Mesenteric fat pad (tissue), 1 donor: ENCODE measurements at regions not wholly inside any gene's neighbourhood (a gene's known extent, or its start where the extent isn't known, plus 50 kb on each side); places are given as distances from the start of the nearest gene placed in this dataset.
"Not testable (repeated sequence)": the region's sequence is repeated elsewhere in the genome, so short reads cannot be mapped to it uniquely, and the experiment has no call there.

ENCODE experiments used
- DNase-seq: peaks from one replicate; pipeline ENCODE4 v3.0.0-alpha.2; 2020; ENCODE audit warnings: low spot score
- donor health status: DM: yes; HTN: yes; CAD: no.

- no peak for DNase-seq
These were observed 679.6 kb downstream of the USP25 start for GRCh38 chr21:16409352-16409751.

DNA sequence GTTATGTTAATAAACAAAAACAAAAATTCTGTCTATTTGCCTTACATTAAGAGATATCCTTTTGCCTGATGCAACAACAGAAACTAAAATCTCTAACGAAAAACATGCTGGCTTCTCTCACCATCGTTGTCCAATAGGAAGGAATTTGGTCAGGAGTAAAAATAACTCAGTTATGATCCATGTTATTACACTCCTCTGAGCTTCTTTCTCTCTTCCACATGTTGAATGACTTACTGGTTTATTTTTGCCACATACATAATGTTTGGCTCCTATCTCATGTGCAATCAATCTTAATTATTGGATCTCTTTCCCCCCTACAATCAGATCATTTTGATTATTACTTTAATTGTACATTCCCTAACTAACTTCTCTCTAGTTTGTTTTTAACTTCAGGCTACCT, 688.4 kb downstream of the USP25 start:
- no peak for DNase-seq

GRCh38 chr21:16418642-16419041, 688.9 kb downstream of the USP25 start:
- no peak for DNase-seq

- no peak for DNase-seq
These were observed 689.6 kb downstream of the USP25 start for GRCh38 chr21:16419188-16419921.

DNA sequence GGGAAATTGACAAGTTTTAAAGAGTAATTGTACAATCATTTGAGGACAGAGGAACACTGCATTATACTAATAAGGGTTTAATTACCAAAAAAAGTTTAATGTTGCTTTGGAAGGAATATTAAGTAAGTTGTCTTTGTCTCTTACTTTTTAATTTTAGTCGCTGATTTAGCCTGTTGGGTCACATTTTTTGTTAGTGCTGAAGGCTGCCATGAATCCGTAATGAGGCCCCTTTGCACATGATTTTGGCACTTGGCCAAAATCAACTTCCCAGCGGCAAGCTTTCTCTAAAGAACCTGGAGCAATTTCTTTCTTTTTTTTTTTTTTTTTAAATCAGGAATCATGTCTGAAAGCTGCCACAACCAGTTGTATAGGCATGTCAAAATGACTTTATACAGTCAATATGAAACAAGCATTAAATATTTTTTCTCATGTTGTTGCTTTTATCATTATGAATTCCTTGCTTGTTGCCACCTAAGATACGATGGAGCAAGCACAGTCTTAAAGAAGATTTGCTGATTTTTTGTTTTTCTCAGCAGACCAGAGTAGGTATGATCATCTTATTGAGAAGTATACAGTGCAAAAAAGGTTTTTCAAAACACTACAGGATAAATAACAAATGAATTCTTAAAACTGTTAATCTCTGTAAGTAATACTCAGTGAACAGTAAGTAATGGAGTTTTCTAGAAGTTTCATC, 690.4 kb downstream of the USP25 start:
- DNase-seq: no peak

GRCh38 chr21:16421007-16421406, 691.2 kb downstream of the USP25 start:
- DNase-seq: no peak

GRCh38 chr21:16421965-16422364, 692.2 kb downstream of the USP25 start:
- no peak for DNase-seq

DNA sequence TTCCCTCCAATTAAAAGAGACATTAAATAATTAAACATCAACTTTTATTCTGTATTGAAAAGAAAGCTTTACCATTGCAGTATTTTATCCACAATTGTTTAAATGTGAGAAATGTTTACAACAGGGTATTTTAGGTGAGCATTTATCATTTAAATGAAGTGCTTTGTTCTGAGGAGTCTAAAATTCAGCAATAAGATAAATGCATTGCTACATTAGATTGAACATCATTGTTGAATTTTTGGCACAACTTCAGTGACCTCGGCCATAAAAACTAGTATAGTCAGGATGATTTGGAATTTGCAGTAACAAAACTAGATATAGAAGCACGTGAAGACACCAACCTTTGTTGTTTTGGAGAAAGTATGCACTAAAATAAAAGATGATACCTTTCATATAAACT, 692.9 kb downstream of the USP25 start:
- no peak for DNase-seq

DNA sequence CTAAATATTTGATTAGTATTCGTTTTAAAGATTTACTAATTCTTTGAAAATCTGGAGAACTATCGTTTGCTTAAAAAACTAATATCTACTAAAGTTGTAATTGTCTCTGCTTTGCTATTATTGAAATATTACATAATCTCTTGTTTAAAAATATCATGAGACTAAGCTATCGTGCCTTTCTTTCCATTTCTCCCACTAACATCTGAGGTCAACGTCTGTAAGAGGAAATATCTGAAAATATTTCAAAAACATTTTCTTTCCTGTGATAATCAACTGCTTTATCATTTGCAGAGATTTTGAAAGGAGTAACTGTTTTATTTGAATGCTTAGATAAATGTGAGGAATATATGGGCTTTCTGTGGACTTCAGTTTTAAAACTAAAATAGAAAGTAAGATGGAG, 694.1 kb downstream of the USP25 start:
- DNase-seq: no peak

- no peak for DNase-seq
These were observed 694.6 kb downstream of the USP25 start for GRCh38 chr21:16424331-16424751.

- DNase-seq: no peak
These were observed 695.6 kb downstream of the USP25 start for GRCh38 chr21:16425376-16425775.

DNA sequence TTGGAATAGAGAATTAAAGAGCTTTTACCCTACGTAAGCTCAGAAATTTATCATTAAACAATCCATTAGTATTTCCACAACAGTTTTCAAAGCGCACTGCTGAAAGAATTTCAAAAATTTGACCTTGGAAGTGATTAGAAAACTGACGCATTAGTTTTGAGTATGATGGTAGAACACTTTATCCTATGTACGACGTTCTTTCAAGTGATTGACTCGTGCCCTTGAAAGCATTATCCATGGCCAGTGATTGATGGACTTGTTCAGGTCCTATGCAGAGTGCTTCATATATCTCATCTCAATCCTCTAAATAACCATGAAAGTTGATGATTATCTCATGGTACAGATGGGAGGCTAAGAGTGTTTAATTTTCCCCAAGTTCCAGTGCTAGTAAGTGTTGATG, 697.2 kb downstream of the USP25 start:
- DNase-seq: no peak

DNA sequence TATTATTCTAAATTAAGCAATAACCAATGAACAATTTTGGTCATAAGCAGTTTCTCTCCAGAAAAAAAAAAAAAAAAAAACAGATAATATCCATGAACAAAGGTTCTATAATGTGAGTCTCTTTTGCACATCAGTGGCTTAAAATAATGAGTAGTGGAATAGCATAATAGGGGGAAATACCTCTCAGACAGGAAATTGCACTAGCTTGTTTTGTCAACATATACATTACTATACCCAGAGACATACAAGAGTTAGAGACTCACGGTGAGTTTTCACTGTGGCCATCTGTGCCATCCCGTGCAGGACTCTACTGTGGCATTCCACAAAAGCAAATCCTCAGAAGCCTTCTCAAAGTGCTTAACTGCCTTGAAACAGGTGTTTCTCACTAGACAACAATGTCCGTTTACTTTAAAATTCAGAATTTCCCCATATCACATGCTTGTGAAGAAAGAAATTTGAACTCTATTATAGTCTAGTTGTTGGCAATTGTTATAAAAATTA, 697.9 kb downstream of the USP25 start:
- DNase-seq: no peak

- DNase-seq: no peak
These were observed 707.8 kb downstream of the USP25 start for GRCh38 chr21:16437586-16437985.

DNA sequence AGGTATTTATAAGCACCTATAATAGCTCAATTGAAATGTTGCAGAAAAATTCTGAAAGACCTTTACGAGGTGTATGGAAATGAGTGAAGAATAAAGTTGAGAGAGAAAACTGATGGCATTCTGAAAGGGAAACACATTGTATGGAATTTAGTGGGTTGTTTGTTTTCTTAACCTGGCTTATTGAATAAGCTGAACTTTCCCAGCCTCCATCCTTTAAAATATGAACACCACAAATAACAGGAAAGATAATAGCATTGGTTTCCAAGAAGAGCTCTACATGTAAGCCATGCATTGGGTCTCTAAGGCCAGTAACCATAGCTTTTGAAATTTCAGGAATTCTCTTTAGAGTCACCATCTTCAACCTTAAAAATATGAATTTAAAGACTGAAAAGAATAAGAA, 709.0 kb downstream of the USP25 start:
- no peak for DNase-seq

DNA sequence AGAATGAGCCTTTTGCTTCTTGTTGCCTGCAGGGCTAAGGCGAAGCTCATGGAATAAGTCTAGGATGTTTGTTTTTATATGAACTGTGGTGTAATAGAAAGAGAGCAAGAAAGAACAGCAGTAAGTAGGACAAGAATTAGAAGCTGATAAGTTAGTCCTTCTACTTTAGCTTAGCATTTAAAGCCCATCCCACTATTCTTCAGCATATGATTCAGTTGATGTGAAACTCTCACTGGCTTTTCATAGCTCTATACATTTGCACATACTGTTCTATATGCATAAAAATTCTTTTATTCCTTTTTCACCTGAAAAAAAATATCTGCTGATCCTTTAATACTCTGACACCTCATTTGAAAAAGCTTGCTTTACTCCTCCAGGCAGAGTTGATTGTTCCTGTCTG, 712.0 kb downstream of the USP25 start:
- DNase-seq: no peak

GRCh38 chr21:16454399-16454798, 724.6 kb downstream of the USP25 start:
- DNase-seq: no peak

DNA sequence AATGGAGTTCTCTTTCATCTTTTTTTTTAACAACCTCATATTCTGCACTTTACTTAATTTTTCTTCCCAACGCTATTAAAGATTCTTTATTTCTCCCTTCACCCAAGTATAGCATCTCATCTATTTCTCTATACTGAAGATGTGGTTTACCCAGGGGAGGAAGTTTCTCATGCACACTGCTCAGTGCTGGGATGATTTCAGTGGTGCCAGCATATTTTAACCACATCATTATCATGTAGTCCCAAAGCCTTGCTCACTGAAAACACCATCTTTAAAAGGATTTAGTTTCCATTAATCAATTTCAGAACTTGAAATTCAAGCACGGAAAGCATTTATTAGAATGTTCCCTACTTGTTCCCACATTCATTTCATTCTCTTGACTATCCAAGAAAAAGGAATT, 725.7 kb downstream of the USP25 start:
- no peak for DNase-seq

- DNase-seq: no peak
These were observed 726.2 kb downstream of the USP25 start for GRCh38 chr21:16455978-16456377.

DNA sequence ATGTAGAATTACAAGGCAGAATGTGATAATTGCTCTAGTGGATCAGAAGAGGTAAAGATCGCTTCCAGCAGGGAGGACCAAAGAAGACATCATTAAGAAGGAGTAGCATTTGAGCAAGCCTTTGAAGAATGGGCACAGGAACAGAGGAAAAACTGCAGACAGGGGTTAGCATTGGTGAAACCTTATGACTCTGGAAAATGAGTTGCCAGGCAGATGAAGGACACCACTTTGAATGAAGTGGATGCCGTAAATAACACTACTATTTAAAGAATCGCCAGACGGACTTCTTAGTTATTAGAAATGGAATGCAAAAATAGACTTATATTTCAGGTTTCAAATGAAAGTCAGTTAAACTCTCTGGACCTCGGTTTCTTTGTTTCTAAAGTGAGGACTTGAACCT, 727.7 kb downstream of the USP25 start:
- DNase-seq: no peak

DNA sequence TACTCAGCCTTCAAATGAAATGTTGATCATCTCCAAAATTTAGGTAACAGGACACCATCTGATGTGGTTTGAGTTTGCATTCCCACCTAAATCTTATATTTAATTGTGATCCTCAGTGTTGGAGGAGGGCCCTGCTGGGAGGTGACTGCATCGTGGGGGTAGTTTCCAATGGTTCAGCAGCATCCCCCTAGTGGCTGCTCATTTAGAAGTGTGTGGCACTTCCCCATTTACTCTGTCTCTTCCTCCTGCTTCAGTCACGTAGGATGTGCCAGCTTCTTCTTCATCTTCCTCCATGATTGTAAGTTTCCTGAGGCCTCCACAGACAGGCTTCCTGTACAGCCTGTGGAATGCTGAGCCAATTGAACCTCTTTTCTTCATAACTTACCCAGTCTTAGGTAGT, 731.2 kb downstream of the USP25 start:
- DNase-seq: no peak

DNA sequence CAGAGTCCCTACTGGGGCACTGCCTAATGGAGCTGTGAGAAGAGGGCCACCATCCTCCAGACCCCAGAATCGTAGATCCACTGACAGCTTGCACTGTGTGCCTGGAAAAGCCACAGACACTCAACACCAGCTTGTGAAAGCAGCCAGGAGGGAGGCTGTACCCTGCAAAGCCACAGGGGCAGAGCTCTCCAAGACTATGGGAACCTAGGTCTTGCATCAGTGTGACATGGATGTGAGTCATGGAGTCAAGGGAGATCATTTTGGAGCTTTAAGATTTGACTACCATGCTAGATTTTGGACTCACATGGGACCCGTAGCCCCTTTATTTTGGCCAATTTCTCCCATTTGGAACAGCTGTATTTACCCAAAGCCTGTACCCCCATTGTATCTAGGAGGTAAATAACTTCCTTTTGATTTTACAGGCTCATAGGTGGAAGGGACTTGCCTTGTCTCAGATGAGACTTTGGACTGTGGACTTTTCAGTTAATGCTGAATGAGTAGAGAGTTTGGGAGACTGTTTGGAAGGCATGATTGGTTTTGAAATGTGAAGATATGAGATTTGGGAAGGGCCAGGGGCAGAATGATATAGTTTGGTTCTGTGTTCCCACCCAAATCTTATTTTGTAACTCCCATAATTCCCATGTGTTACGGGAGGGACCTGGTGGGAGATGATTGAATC, 734.6 kb downstream of the USP25 start:
- DNase-seq: not testable (repeated sequence)
